ENCODE measurements at regions not wholly inside any gene's neighbourhood (a gene's known extent, or its start where the extent isn't known, plus 50 kb on each side); places are given as distances from the start of the nearest gene placed in this dataset.

DNA sequence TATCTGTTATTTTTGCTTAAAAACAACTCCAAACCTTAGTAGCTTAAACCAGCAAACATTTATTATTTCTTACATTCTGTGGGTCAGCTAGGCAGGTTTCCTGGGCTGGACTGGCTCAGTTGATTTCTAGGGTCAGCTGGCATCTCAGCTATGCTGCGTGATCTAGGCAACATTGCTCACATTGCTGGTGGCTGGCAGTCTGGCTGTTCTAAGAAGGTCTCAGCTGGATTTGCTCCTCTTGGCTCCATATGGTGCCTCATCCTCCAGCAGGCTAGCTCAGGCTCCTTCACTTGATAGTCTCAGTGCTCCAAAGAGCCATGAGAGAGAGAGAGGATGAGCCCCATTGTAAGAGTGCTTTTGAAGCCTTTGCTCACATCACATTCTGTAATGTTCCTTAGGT is 470.6 kb upstream of the CDH5 start:
- TF ChIP-seq, protein P1, sequence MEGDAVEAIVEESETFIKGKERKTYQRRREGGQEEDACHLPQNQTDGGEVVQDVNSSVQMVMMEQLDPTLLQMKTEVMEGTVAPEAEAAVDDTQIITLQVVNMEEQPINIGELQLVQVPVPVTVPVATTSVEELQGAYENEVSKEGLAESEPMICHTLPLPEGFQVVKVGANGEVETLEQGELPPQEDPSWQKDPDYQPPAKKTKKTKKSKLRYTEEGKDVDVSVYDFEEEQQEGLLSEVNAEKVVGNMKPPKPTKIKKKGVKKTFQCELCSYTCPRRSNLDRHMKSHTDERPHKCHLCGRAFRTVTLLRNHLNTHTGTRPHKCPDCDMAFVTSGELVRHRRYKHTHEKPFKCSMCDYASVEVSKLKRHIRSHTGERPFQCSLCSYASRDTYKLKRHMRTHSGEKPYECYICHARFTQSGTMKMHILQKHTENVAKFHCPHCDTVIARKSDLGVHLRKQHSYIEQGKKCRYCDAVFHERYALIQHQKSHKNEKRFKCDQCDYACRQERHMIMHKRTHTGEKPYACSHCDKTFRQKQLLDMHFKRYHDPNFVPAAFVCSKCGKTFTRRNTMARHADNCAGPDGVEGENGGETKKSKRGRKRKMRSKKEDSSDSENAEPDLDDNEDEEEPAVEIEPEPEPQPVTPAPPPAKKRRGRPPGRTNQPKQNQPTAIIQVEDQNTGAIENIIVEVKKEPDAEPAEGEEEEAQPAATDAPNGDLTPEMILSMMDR (IDR thresholded peaks at IDR 0.05; ENCODE audit: low read depth, low read length, poor library complexity, severe bottlenecking): no peak
- no peak for TF ChIP-seq EZH2phosphoT487 (IDR thresholded peaks at IDR 0.05; ENCODE audit: borderline replicate concordance, low read length)

Data from DOHH2 (cell line).